ENCODE measurements at regions not wholly inside any gene's neighbourhood (a gene's known extent, or its start where the extent isn't known, plus 50 kb on each side); places are given as distances from the start of the nearest gene placed in this dataset.

DNA sequence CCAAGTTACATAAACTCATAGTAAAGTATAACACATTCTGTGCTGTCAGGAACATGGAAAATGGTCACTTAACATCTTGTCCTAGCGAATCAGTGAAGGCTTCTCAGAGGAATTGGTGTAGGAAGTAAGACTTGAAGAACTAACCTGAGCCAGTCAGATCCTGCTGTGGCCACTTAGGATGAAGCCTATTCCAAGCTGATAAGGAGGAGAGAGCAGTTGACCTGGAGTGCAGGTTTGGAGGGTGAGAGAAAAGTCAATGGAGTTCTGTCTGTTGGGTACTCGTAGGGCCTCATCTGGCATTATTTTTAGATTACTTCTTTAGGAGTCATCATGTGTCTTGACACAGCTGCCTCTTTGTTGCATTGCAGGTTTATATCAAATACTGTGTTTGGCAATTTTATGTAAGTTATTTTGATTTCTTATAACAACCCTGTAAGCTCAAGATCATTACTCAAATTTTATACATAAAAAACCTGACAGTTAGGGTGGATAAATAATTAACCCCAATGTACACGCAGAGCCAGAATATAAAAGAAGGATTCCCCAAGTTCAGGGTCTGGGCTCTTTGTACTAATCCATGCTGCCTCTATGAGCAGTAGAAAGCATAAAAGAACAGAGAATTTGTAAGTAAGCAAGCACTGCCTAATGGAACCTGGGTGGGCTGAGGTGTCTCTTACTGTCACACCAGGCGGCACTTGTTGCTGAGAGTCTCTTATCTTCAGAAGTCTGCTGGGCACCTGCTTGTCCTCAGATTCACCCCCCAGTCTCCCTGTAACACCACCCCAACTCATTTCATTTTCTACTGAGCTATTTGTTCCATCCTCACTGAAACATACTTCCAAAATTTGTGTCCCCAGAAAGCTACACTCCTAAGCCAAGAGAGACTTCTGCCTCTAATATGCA lies 252.1 kb upstream of the NT5C1B start:
- H3K4me1 ChIP-seq = no peaks in the 10 kb centered on the region
- in situ Hi-C loops (cut with MboI; ENCODE audit: low sequenced_read_pairs in 4 of 4) (no loop called here), intact Hi-C loops (cut with DNase I; ENCODE audit: low total_unique reads) (no loop called here)
- no peaks in the 10 kb centered on the region for H3K9me3 ChIP-seq
- H3K27ac ChIP-seq = no peak overlapping the region
- no peak overlapping the region for H3K4me3 ChIP-seq
- H3K27me3 ChIP-seq = no peaks in the 10 kb centered on the region
- no peak for TF ChIP-seq POLR2A (IDR thresholded peaks at IDR 0.05)
- TF ChIP-seq, protein P1, sequence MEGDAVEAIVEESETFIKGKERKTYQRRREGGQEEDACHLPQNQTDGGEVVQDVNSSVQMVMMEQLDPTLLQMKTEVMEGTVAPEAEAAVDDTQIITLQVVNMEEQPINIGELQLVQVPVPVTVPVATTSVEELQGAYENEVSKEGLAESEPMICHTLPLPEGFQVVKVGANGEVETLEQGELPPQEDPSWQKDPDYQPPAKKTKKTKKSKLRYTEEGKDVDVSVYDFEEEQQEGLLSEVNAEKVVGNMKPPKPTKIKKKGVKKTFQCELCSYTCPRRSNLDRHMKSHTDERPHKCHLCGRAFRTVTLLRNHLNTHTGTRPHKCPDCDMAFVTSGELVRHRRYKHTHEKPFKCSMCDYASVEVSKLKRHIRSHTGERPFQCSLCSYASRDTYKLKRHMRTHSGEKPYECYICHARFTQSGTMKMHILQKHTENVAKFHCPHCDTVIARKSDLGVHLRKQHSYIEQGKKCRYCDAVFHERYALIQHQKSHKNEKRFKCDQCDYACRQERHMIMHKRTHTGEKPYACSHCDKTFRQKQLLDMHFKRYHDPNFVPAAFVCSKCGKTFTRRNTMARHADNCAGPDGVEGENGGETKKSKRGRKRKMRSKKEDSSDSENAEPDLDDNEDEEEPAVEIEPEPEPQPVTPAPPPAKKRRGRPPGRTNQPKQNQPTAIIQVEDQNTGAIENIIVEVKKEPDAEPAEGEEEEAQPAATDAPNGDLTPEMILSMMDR (IDR thresholded peaks at IDR 0.05 in 4 of 5, conservative IDR thresholded peaks at IDR 0.05 in 1 of 5) = no peak
- DNase-seq (no peak), ATAC-seq (no peak)
- H3K36me3 ChIP-seq = no peaks in the 10 kb centered on the region

DNA sequence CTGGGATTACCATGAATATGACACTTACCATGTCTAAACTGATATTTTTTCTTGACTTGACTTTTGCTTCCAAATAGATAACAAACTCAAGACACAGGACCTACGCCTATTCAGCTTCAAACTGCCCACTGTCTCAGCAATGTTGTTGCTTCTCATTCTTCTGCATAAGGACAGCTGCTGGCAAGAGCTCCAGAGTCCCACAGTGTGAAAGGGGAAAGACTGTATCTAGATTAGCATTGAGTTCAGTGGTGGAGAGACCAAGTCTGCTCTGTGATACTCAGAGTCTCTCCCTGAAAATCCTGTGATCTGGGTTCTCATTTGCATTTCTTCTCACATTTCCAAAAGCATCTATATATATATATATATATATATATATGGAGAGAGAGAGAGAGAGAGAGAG lies 247.9 kb upstream of the NT5C1B start:
- Histone ChIP-seq H3K27me3 (no peaks in the 10 kb centered on the region), H3K4me1 (peaks cover 0 to 8% of the 10 kb centered on the region in 2 donors), H3K9me3 (no peaks in the 10 kb centered on the region), H3K4me3 (no peak overlapping the region), H3K36me3 (no peaks in the 10 kb centered on the region), H3K27ac (no peak overlapping the region)
- DNase-seq (no peak), ATAC-seq (no peak)
- in situ Hi-C loops (cut with MboI; ENCODE audit: low sequenced_read_pairs in 4 of 4) (no loop called here), intact Hi-C loops (cut with DNase I; ENCODE audit: low total_unique reads) (no loop called here)
- no peak for TF ChIP-seq POLR2A (IDR thresholded peaks at IDR 0.05)
- TF ChIP-seq, protein P1 (IDR thresholded peaks at IDR 0.05 in 4 of 5, conservative IDR thresholded peaks at IDR 0.05 in 1 of 5) = no peak

DNA sequence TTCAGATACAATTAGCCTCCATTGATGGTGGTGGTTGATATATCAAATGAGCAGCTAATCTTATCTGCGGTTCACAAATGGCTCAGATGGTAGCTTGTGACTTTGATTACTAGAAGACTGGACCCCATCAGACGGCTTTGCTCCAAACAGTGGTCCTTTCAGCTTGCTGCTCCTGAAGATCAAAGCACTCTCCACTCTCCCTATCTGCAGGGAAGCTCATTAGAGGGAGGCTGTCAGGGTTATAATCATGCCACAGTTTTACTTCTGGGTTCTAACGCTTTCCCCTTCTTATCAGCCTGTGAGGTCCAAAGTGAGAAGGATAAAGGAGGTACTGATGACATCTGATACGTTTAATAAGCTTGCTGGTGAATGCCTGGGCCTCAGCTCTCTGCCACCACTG lies 247.1 kb upstream of the NT5C1B start:
- Histone ChIP-seq H3K4me1 (peaks cover 0 to 8% of the 10 kb centered on the region in 2 donors), H3K4me3 (no peak overlapping the region), H3K36me3 (no peaks in the 10 kb centered on the region), H3K27ac (no peak overlapping the region), H3K9me3 (no peaks in the 10 kb centered on the region), H3K27me3 (no peaks in the 10 kb centered on the region)
- no peak for ATAC-seq
- intact Hi-C loops (cut with DNase I; ENCODE audit: low total_unique reads) (no loop called here), in situ Hi-C loops (cut with MboI; ENCODE audit: low sequenced_read_pairs in 4 of 4) (no loop called here)
- no peak for DNase-seq
- TF ChIP-seq, protein P1 (IDR thresholded peaks at IDR 0.05 in 4 of 5, conservative IDR thresholded peaks at IDR 0.05 in 1 of 5) = no peak

DNA sequence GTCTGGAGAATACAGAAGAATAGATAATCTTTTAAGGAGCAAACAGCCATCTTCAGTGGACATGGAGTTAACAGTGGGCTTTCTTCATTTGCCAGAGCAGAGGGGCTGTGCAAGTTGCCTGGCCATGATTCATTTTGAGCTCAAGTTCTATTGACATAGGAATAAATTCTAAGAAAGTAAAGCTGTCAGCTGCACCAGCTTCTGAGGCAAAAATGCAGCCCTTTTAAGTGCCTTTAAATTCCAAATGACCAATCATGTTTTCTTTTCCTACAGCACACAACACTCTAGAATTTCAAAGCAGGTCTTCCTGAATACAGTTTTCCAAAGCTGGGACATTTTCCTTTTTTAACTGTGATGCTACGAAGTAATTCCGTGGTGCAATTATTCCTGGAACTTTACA lies 246.4 kb upstream of the NT5C1B start:
- in situ Hi-C loops (cut with MboI; ENCODE audit: low sequenced_read_pairs in 4 of 4) (no loop called here), intact Hi-C loops (cut with DNase I; ENCODE audit: low total_unique reads) (no loop called here)
- H3K36me3 ChIP-seq = no peaks in the 10 kb centered on the region
- H3K4me1 ChIP-seq = peaks cover 2 to 13% of the 10 kb centered on the region in 2 donors
- no peaks in the 10 kb centered on the region for H3K27me3 ChIP-seq
- H3K4me3 ChIP-seq = no peak overlapping the region
- TF ChIP-seq POLR2A (IDR thresholded peaks at IDR 0.05) = no peak
- TF ChIP-seq, protein P1 (IDR thresholded peaks at IDR 0.05 in 4 of 5, conservative IDR thresholded peaks at IDR 0.05 in 1 of 5) = no peak
- ATAC-seq = no peak
- no peak for DNase-seq
- no peaks in the 10 kb centered on the region for H3K9me3 ChIP-seq
- H3K27ac ChIP-seq = no peak overlapping the region
